H1 (cell line): ENCODE measurements at regions not wholly inside any gene's neighbourhood (a gene's known extent, or its start where the extent isn't known, plus 50 kb on each side); places are given as distances from the start of the nearest gene placed in this dataset.

Experiments used
- CTCF ChIA-PET: fragments of 300-600 bp; sonication (Branson Sonifier 250); formaldehyde crosslinking; loops from one replicate; lab custom pipeline; 2021; ENCODE audit not compliant: partially characterized antibody; lab: Charles Lee
- POLR2A ChIA-PET: fragments of 300-600 bp; sonication (Branson Sonifier 250); formaldehyde crosslinking; loops from one replicate; lab custom pipeline; 2021; ENCODE audit warnings: inconsistent platforms; ENCODE audit not compliant: partially characterized antibody; lab: Charles Lee
- DNase-seq, 2 experiments: peaks; one replicate each; pipeline versions ENCODE4 v3.0.0 to v3.0.0-alpha.2; 2010 to 2022; ENCODE audit warnings: low spot score in 2 of 2, low read depth in 1 of 2, mixed read lengths in 1 of 2
- FAIRE-seq: peaks from 2 replicates; lab custom pipeline; 2011; peaks lifted over from hg19 to GRCh38; lab: Jason Lieb, UNC
- H2AFZ ChIP-seq: 2 replicates; pipeline ENCODE4 v1.8.1; 2012; ENCODE audit warnings: low read length, inconsistent platforms
- H2AK5ac ChIP-seq: 2 replicates; pipeline ENCODE4 v1.6.1; 2013; ENCODE audit warnings: low read depth, low read length
- H2BK120ac ChIP-seq: replicated peaks from 2 replicates; pipeline ENCODE3; 2013; ENCODE audit warnings: low read depth, low read length, inconsistent platforms
- H2BK12ac ChIP-seq: 2 replicates; pipeline ENCODE4 v1.6.1; 2013; ENCODE audit warnings: low read depth, low read length
- H2BK15ac ChIP-seq: 2 replicates; pipeline ENCODE4 v1.6.1; 2013; ENCODE audit warnings: low read length
- H2BK20ac ChIP-seq: 2 replicates; pipeline ENCODE4 v1.6.1; 2013; ENCODE audit warnings: low read length
- H2BK5ac ChIP-seq: 2 replicates; pipeline ENCODE4 v1.6.1; 2013; ENCODE audit warnings: low read depth, low read length
- H3K14ac ChIP-seq: 2 replicates; pipeline ENCODE4 v1.6.1; 2013; ENCODE audit warnings: inconsistent platforms; ENCODE audit not compliant: insufficient read length
- H3K18ac ChIP-seq: 2 replicates; pipeline ENCODE4 v1.6.1; 2013; ENCODE audit warnings: low read length; ENCODE audit errors: extremely low read depth
- H3K23ac ChIP-seq: 2 replicates; pipeline ENCODE4 v1.6.1; 2013; ENCODE audit warnings: inconsistent platforms; ENCODE audit not compliant: insufficient read length
- H3K23me2 ChIP-seq: 2 replicates; pipeline ENCODE4 v1.6.1; 2013; ENCODE audit warnings: low read depth, low read length
- H3K27ac ChIP-seq: 2 replicates; pipeline ENCODE4 v1.6.1; 2011; ENCODE audit warnings: low read depth, low read length, inconsistent platforms
- H3K27me3 ChIP-seq, 4 experiments: replicated peaks in 1 of 4; 1 replicate in 1 of 4; 2 replicates in 3 of 4; pipeline versions ENCODE4 v1.6.1 to v1.8.1; 2011 to 2013; ENCODE audit warnings: low read length in 3 of 4, mild to moderate bottlenecking in 3 of 4, inconsistent platforms in 2 of 4, mixed read lengths in 2 of 4, moderate library complexity in 1 of 4; ENCODE audit not compliant: control insufficient read depth in 3 of 4, insufficient read depth in 3 of 4; ENCODE audit errors: extremely low read depth in 1 of 4
- H3K36me3 ChIP-seq, 4 experiments: 2 replicates each; pipeline versions ENCODE4 v1.6.1 to v1.8.1; 2011 to 2013; ENCODE audit warnings: mild to moderate bottlenecking in 4 of 4, low read length in 3 of 4, moderate library complexity in 2 of 4, control low read depth in 1 of 4, inconsistent platforms in 1 of 4; ENCODE audit not compliant: insufficient read depth in 4 of 4, control insufficient read depth in 2 of 4
- H3K4ac ChIP-seq: replicated peaks from 2 replicates; pipeline ENCODE3; 2013; ENCODE audit warnings: low read length, low read depth, mixed read lengths, inconsistent platforms; ENCODE audit not compliant: insufficient read length
- H3K4me1 ChIP-seq, 4 experiments: replicated peaks in 1 of 4; 1 replicate in 1 of 4; 2 replicates in 3 of 4; pipeline versions ENCODE4 v1.6.1 to v1.8.1; 2011 to 2013; ENCODE audit warnings: low read length in 3 of 4, inconsistent platforms in 2 of 4, mixed read lengths in 1 of 4; ENCODE audit not compliant: insufficient read depth in 4 of 4, control insufficient read depth in 3 of 4
- H3K4me2 ChIP-seq, 2 experiments: 2 replicates each; pipeline versions ENCODE4 v1.6.1 to v1.8.1; 2011 to 2013; ENCODE audit warnings: low read depth in 2 of 2, low read length in 2 of 2, control low read depth in 1 of 2, inconsistent platforms in 1 of 2, mild to moderate bottlenecking in 1 of 2; ENCODE audit not compliant: insufficient read depth in 1 of 2
- H3K4me3 ChIP-seq, 4 experiments: fragments of 200-600, 300-600 bp in 1 of 4; sonication (generic), shearing (Covaris generic), sonication (Bioruptor Twin) in 1 of 4; 2 replicates each; pipeline versions ENCODE4 v1.5.1 to v1.8.1; 2011 to 2016; ENCODE audit warnings: low read length in 4 of 4, low read depth in 3 of 4, control low read depth in 2 of 4, inconsistent platforms in 2 of 4, mild to moderate bottlenecking in 2 of 4, mixed read lengths in 1 of 4, moderate library complexity in 1 of 4; ENCODE audit not compliant: insufficient read depth in 2 of 4; ENCODE audit errors: extremely low read depth in 1 of 4
- H3K56ac ChIP-seq: replicated peaks from 2 replicates; pipeline ENCODE3; 2013; ENCODE audit warnings: low read depth, mild to moderate bottlenecking, mixed read lengths, low read length, inconsistent platforms; ENCODE audit not compliant: insufficient read length
- H3K79me1 ChIP-seq: 2 replicates; pipeline ENCODE4 v1.6.1; 2013; ENCODE audit warnings: low read depth, low read length, control low read depth
- H3K79me2 ChIP-seq, 2 experiments: 2 replicates each; pipeline versions ENCODE4 v1.6.1 to v1.8.1; 2012 to 2013; ENCODE audit warnings: low read length in 2 of 2, mild to moderate bottlenecking in 2 of 2, inconsistent platforms in 1 of 2; ENCODE audit not compliant: insufficient read depth in 2 of 2, control insufficient read depth in 1 of 2
- H3K9ac ChIP-seq, 4 experiments: replicated peaks in 1 of 4; 1 replicate in 1 of 4; 2 replicates in 3 of 4; pipeline versions ENCODE4 v1.6.1 to v1.8.1; 2011 to 2013; ENCODE audit warnings: low read depth in 3 of 4, low read length in 3 of 4, control low read depth in 2 of 4, mild to moderate bottlenecking in 2 of 4, moderate library complexity in 2 of 4, inconsistent platforms in 1 of 4; ENCODE audit errors: extremely low read depth in 1 of 4
- H3K9me3 ChIP-seq, 2 experiments: 2 replicates each; pipeline versions ENCODE4 v1.6.1 to v1.8.1; 2012 to 2013; ENCODE audit warnings: mild to moderate bottlenecking in 2 of 2, moderate library complexity in 2 of 2, control low read depth in 1 of 2, inconsistent platforms in 1 of 2, low read depth in 1 of 2, low read length in 1 of 2, mixed read lengths in 1 of 2; ENCODE audit not compliant: insufficient read depth in 2 of 2
- H4K20me1 ChIP-seq, 2 experiments: replicated peaks in 1 of 2; 2 replicates each; pipeline versions ENCODE3 to v1.8.1; 2011 to 2013; ENCODE audit warnings: inconsistent platforms in 2 of 2, low read length in 2 of 2, mild to moderate bottlenecking in 1 of 2; ENCODE audit not compliant: insufficient read depth in 2 of 2, control insufficient read depth in 1 of 2
- H4K5ac ChIP-seq: 2 replicates; pipeline ENCODE4 v1.6.1; 2013; ENCODE audit warnings: low read length, low read depth, mixed read lengths, inconsistent platforms; ENCODE audit not compliant: insufficient read length
- H4K8ac ChIP-seq: 2 replicates; pipeline ENCODE4 v1.8.0; 2013; ENCODE audit warnings: mild to moderate bottlenecking, moderate library complexity, low read length, inconsistent platforms; ENCODE audit not compliant: insufficient read depth; ENCODE audit errors: extremely low read depth
- H4K91ac ChIP-seq: replicated peaks from 2 replicates; pipeline ENCODE3; 2013; ENCODE audit warnings: low read length, mixed read lengths, inconsistent platforms; ENCODE audit not compliant: insufficient read length
- CHD2 ChIP-seq: IDR thresholded peaks from 2 replicates; pipeline ENCODE4 v1.6.1; 2012; ENCODE audit warnings: low read length, improper control_type of control experiment
- CTBP2 ChIP-seq: IDR thresholded peaks from 2 replicates; pipeline ENCODE4 v1.7.0; 2011; ENCODE audit warnings: borderline replicate concordance, mild to moderate bottlenecking, moderate library complexity, mixed read lengths, low read length; ENCODE audit not compliant: insufficient read depth, insufficient read length
- EP300 ChIP-seq, 2 experiments: IDR thresholded peaks; 1 replicate in 1 of 2; 2 replicates in 1 of 2; pipeline ENCODE4 v1.6.1; 2011 to 2012; ENCODE audit warnings: low read depth in 2 of 2, low read length in 2 of 2, mild to moderate bottlenecking in 2 of 2, borderline replicate concordance in 1 of 2, inconsistent platforms in 1 of 2, moderate library complexity in 1 of 2
- EZH2 ChIP-seq: fragments of 200-600 bp; sonication (generic); IDR thresholded peaks from 2 replicates; pipeline ENCODE4 v1.7.1; 2012; ENCODE audit warnings: low read depth, mild to moderate bottlenecking, moderate library complexity, low read length, inconsistent platforms; ENCODE audit not compliant: severe bottlenecking
- GABPA ChIP-seq: IDR thresholded peaks from 2 replicates; pipeline ENCODE4 v1.6.1; 2011; ENCODE audit warnings: mild to moderate bottlenecking, low read length, moderate library complexity, borderline replicate concordance; ENCODE audit not compliant: insufficient read depth
- HDAC6 ChIP-seq: IDR thresholded peaks from one replicate; pipeline ENCODE4 v1.7.1; 2012; ENCODE audit warnings: low read depth, mild to moderate bottlenecking, inconsistent platforms, low read length, moderate library complexity
- MAFK ChIP-seq: IDR thresholded peaks from 2 replicates; pipeline ENCODE4 v1.6.1; 2012; ENCODE audit warnings: low read depth, mild to moderate bottlenecking, improper control_type of control experiment, low read length
- POLR2AphosphoS5 ChIP-seq: IDR thresholded peaks from 2 replicates; pipeline ENCODE4 v1.6.1; 2011; ENCODE audit warnings: low read depth, low read length
- RBBP5 ChIP-seq: IDR thresholded peaks from 2 replicates; pipeline ENCODE4 v1.7.1; 2012; ENCODE audit warnings: low read depth, mild to moderate bottlenecking, inconsistent platforms, low read length, moderate library complexity, borderline replicate concordance
- RNF2 ChIP-seq: fragments of 200-900, 300-1000 bp; sonication (generic); IDR thresholded peaks from 2 replicates; pipeline ENCODE4 v1.7.1; 2016; ENCODE audit warnings: borderline replicate concordance, low read depth, mild to moderate bottlenecking, antibody characterized with exemption, low read length; ENCODE audit not compliant: poor library complexity, severe bottlenecking; ENCODE audit errors: missing control alignments
- SP2 ChIP-seq: IDR thresholded peaks from 2 replicates; pipeline ENCODE4 v1.6.1; 2012; ENCODE audit warnings: mild to moderate bottlenecking, low read length, inconsistent platforms
- TBP ChIP-seq: IDR thresholded peaks from 2 replicates; pipeline ENCODE4 v1.6.1; 2011; ENCODE audit warnings: low read depth, low read length, improper control_type of control experiment
- USF2 ChIP-seq: IDR thresholded peaks from 2 replicates; pipeline ENCODE4 v1.6.1; 2011; ENCODE audit warnings: low read length, improper control_type of control experiment
- ZNF274 ChIP-seq: IDR thresholded peaks from 2 replicates; pipeline ENCODE4 v1.7.0; 2012; ENCODE audit warnings: low read length, borderline replicate concordance; ENCODE audit errors: extremely low read depth

DNA sequence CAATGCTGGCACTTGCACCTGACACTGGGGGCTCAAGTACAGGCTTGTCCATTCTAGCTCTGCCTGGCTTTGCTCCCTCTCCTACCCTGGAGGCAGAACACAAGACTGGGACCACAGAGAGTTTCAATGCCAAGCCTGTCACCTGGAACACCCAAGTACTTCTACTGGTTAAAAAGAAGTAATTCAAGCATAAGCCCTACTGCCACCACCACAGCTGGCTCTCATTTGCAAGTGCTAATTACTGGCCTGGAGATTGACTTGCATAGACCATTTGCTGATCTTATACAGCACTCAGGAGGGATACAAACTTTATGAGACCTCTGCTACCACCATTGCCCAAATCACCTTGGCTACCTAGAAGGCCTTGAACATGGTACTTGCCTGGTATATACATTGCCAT is 1550.9 kb downstream of the C4orf33 start:
- Histone ChIP-seq H3K9me3 (no peaks in the 10 kb centered on the region), H2BK20ac (no peak overlapping the region), H2BK12ac (no peak overlapping the region), H3K27me3 (no peaks in the 10 kb centered on the region), H3K14ac (no peak overlapping the region), H3K4me2 (no peak overlapping the region), H4K20me1 (no peaks in the 10 kb centered on the region), H3K23ac (no peak overlapping the region), H3K23me2 (no peaks in the 10 kb centered on the region), H3K56ac (no peak overlapping the region), H4K5ac (no peak overlapping the region), H3K9ac (no peak overlapping the region), H3K36me3 (no peaks in the 10 kb centered on the region), H4K8ac (no peak overlapping the region), H3K4me1 (peaks cover 0 to 2% (median under 1%) of the 10 kb centered on the region in 4 experiments; a peak in 1 of 7 replicates), H3K79me2 (no peaks in the 10 kb centered on the region), H3K4ac (no peak overlapping the region), H4K91ac (no peak overlapping the region), H2AFZ (0 out of 2 replicates have a peak overlapping the region, but pooled peaks have one; percentile 25), H2AK5ac (no peak overlapping the region), H2BK5ac (no peak overlapping the region), H3K18ac (no peak overlapping the region), H3K79me1 (no peaks in the 10 kb centered on the region), H3K4me3 (no peak overlapping the region), H2BK120ac (no peak overlapping the region), H2BK15ac (no peak overlapping the region), H3K27ac (no peak overlapping the region)
- FAIRE-seq (no peak), DNase-seq (no peak)
- CTCF ChIA-PET = no interaction called here
- POLR2A ChIA-PET = no interaction called here
- TF ChIP-seq EZH2 = no peak
- no peak for TF ChIP-seq GABPA
- no peak for TF ChIP-seq CHD2
- no peak for TF ChIP-seq RBBP5
- TF ChIP-seq EP300 (IDR thresholded peaks at IDR 0.05; ENCODE audit: borderline replicate concordance in 1 of 2, low read depth in 2 of 2, low read length in 2 of 2) = no peak
- no peak for TF ChIP-seq MAFK
- TF ChIP-seq POLR2AphosphoS5 = no peak
- TF ChIP-seq SP2 = no peak
- no peak for TF ChIP-seq ZNF274
- no peak for TF ChIP-seq HDAC6
- no peak for TF ChIP-seq CTBP2
- TF ChIP-seq TBP = no peak
- TF ChIP-seq RNF2 = no peak
- no peak for TF ChIP-seq USF2
